HCT116 (cell line): ENCODE measurements at regions not wholly inside any gene's neighbourhood (a gene's known extent, or its start where the extent isn't known, plus 50 kb on each side); places are given as distances from the start of the nearest gene placed in this dataset.
"Not testable (repeated sequence)": the region's sequence is repeated elsewhere in the genome, so short reads cannot be mapped to it uniquely, and the experiment has no call there.

Source experiments
- CBX3 ChIP-seq: IDR thresholded peaks from 2 replicates; pipeline ENCODE4 v1.6.1; 2012; ENCODE audit warnings: low read depth
- CEBPB ChIP-seq: IDR thresholded peaks from 2 replicates; pipeline ENCODE4 v1.6.1; 2012; ENCODE audit warnings: low read depth
- CTCF ChIP-seq, 3 experiments: fragments of 200-600 bp in 1 of 3; sonication (generic) in 1 of 3; IDR thresholded peaks in 2 of 3; conservative IDR thresholded peaks in 1 of 3; 2 replicates each; pipeline ENCODE4 v1.5.1; 2012 to 2017; ENCODE audit warnings: low read depth in 2 of 3, low read length in 2 of 3, antibody characterized with exemption in 1 of 3, borderline replicate concordance in 1 of 3, control low read depth in 1 of 3, mild to moderate bottlenecking in 1 of 3, mixed read lengths in 1 of 3, mixed run types in 1 of 3, moderate library complexity in 1 of 3; ENCODE audit not compliant: insufficient read depth in 1 of 3
- EGR1 ChIP-seq: IDR thresholded peaks from 2 replicates; pipeline ENCODE4 v1.6.1; 2012; ENCODE audit warnings: low read depth
- ELF1 ChIP-seq: IDR thresholded peaks from 2 replicates; pipeline ENCODE4 v1.6.1; 2012; ENCODE audit warnings: low read depth, borderline replicate concordance
- EZH2phosphoT487 ChIP-seq: fragments of 200-600 bp; IDR thresholded peaks from 2 replicates; pipeline ENCODE4 v1.6.1; 2018; ENCODE audit warnings: antibody characterized with exemption, borderline replicate concordance
- FOSL1 ChIP-seq: IDR thresholded peaks from 2 replicates; pipeline ENCODE4 v1.6.1; 2012; ENCODE audit warnings: low read depth
- MAX ChIP-seq: IDR thresholded peaks from 2 replicates; pipeline ENCODE4 v1.6.1; 2012
- POLR2A ChIP-seq: IDR thresholded peaks from 2 replicates; pipeline ENCODE4 v1.7.0; 2011; ENCODE audit warnings: borderline replicate concordance; ENCODE audit not compliant: insufficient read depth, insufficient read length; ENCODE audit errors: extremely low read depth
- POLR2AphosphoS5 ChIP-seq: IDR thresholded peaks from 2 replicates; pipeline ENCODE4 v1.6.1; 2011; ENCODE audit warnings: mild to moderate bottlenecking, low read depth, low read length, moderate library complexity
- TCF7L2 ChIP-seq: IDR thresholded peaks from 2 replicates; pipeline ENCODE4 v1.7.0; 2011; ENCODE audit warnings: borderline replicate concordance, inconsistent platforms; ENCODE audit not compliant: insufficient read depth, insufficient read length; ENCODE audit errors: extremely low read depth
- YY1 ChIP-seq: IDR thresholded peaks from 2 replicates; pipeline ENCODE4 v1.6.1; 2011; ENCODE audit warnings: low read length, low read depth, moderate library complexity, mild to moderate bottlenecking; ENCODE audit not compliant: insufficient replicate concordance; ENCODE audit errors: extremely low read depth
- ZBTB33 ChIP-seq: IDR thresholded peaks from 2 replicates; pipeline ENCODE4 v1.6.1; 2011; ENCODE audit warnings: mild to moderate bottlenecking, low read length, moderate library complexity; ENCODE audit not compliant: insufficient replicate concordance; ENCODE audit errors: extremely low read depth
- ZNF274 ChIP-seq: fragments of 200-500 bp; sonication (Bioruptor generic); IDR thresholded peaks from 2 replicates; pipeline ENCODE4 v1.6.1; 2014; ENCODE audit warnings: mild to moderate bottlenecking, low read depth, low read length, inconsistent platforms

GRCh38 chr4:131750469-131750868 lies 1398.6 kb upstream of the PCDH10 start:
- not testable (repeated sequence) for TF ChIP-seq EGR1; CEBPB; CBX3; CTCF (IDR thresholded peaks at IDR 0.05 in 2 of 3, conservative IDR thresholded peaks at IDR 0.05 in 1 of 3; ENCODE audit: borderline replicate concordance in 1 of 3, insufficient read depth in 1 of 3, low read depth in 2 of 3, low read length in 2 of 3); TCF7L2; ZBTB33; YY1; ELF1; POLR2A; EZH2phosphoT487; POLR2AphosphoS5; MAX; FOSL1; ZNF274
